NCI-H2196 treated with DMSO at 0.1 percent for 48 hours (cell line): ENCODE measurements at regions not wholly inside any gene's neighbourhood (a gene's known extent, or its start where the extent isn't known, plus 50 kb on each side); places are given as distances from the start of the nearest gene placed in this dataset.
"Not testable (repeated sequence)": the region's sequence is repeated elsewhere in the genome, so short reads cannot be mapped to it uniquely, and the experiment has no call there.

Source experiments
- DNase-seq: peaks from one replicate; lab custom pipeline; 2025; ENCODE audit not compliant: unreplicated experiment; lab: John Stamatoyannopoulos, UW

DNA sequence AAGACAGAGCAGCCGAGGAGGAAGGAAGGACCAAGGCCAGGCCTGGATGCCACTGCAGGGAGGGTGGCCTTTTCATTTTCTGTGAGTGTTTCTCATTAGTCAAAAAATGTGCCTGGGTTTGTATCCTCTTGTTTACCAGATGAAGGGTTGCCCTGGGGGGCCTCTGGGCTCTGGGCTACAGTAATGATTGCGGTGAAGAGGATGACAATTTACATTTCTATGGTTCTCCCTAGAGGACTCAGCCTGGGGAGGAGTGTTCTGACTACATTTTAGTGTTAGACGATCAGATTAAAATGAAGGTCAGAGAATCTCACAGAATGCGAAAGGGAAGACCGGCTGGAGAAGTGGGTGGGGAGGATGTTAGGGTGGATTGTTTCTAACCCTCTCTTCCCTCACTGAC is 108.0 kb upstream of the KMT2C start:
- no peak for DNase-seq

DNA sequence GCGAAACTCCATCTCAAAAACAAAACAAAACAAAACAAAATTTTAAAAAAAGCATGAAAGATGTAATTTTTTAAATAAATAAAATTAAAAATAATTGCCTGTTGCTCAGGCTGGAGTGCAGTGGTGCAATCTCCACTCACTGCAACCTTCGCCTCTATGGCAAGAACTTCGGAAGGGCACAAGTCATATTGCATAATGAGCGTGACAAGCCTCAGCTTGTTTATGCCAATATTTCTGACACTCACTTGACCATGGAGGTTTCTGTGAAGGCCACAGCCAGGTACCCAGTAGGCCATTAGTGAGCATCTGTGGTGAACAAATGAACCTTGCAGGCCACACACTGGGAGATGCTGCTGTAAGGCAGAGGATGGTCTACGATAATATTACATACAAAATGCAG is 106.1 kb upstream of the KMT2C start:
- no peak for DNase-seq

DNA sequence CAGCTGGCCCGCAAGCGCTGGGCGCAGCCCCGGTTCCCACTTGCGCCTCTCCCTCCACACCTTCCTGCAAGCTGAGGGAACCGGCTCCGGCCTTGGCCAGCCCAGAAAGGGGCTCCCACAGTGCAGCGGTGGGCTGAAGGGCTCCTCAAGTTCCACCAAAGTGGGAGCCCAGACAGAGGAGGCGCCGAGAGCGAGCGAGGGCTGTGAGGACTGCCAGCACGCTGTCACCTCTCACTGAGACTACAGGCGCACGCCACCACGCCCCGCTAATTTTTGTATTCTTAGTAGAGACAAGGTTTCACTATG is 103.3 kb upstream of the KMT2C start:
- not testable (repeated sequence) for DNase-seq

DNA sequence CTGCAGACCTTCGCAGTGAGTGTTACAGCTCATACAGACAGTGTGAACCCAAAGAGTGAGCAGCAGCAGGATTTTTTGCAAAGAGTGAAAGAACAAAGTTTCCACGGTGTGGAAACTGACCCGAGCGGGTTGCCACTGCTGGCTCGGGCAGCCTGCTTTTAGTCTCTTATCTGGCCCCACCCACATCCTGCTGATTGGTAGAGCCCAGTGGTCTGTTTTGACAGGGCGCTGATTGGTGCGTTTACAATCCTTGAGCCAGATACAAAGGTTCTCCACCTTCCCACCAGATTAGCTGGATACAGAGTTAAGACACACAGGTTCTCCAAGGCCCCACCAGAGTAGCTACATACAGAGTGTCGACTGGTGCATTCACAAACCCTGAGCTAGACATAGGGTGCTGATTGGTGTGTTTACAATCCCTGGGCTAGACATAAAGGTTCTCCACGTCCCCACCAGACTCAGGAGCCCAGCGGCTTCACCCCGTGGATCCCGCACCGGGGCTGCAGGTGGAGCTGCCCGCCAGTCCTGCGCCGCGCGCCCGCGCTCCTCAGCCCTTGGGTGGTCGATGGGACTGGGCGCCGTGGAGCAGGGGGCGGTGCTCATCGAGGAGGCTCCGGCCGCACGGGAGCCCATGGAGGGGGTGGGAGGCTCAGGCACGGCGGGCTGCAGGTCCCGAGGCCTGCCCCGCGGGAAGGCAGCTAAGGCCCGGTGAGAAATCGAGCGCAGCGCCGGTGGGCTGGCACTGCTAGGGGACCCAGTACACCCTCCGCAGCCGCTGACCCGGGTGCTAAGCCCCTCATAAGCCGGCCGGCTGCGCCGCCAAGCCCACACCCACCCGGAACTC is 102.8 kb upstream of the KMT2C start:
- not testable (repeated sequence) for DNase-seq

DNA sequence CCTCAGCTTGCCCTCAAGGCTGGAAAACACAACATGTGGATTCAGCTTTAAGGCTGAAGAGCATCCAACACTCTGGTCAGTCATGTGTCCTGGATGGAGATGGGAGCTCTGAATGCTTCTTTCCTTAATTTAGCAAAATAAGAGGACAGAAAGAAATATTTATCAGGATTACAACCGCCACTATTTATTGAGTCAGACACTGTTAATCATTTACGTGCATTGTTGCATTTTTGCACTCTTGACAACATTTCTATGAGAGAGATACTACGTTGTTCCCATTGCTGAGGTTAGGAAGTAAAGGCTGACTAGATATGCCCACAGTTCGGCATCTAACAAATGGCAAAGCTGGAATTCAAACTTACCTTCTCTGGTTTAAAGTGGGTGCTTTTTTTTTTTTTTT is 101.8 kb upstream of the KMT2C start:
- DNase-seq: no peak

DNA sequence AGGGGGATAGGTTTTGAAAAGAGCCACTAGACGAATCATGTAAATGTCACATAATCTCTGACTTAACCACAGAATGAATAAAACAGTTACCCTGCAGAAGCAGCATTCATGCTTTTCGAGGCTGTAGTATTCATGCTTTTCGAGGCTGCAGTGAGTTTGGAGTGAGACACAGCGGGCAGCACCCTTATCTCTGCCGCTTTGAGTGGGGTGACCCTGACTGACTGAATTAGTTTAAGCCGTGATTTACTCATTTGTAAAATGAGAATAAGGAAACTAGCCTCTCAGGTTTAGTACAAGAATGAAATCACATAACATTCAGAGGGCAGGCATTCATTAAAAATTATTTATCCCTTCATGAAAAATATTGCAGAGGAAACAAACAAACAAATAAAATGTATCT is 92.8 kb upstream of the KMT2C start:
- DNase-seq: no peak

DNA sequence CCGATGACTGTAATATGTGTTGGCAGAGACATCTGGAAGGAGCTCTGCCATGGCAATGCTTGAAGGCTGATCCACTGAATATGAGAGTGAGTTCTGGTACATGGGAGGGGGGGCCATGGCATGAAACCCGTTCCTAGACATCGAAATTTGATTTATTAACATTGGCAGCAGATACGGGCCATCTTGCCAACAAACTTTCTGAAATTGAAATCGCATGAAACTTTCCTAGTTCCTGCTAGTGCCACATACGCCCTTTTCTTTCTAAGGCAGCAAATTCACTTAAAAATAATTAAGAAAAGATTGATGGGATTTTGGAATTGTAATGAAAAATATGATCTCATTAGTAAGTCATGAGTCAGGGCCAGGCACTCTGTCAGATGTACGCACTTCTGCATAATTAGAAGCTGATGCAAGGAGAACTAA is 91.8 kb upstream of the KMT2C start:
- no peak for DNase-seq

DNA sequence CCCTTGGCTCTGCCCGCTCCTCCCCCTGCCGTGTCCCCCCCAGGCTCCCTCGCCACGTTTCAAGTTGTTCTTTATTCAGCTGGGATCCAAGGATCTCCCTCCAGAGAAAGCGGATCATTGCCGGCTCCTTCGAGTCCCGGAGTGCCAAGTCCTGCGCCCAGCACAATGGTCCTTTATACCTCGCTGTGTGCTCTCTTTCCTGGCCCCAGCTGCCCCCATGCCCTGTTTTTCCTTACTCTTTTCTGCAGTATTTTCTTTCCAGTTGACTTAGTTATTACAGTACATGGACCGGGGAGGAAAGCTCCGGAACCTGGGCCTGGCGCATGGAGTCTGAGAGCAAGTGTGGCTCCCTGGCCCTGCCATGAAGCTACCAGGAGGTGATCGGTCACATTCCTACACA is 88.1 kb upstream of the KMT2C start:
- DNase-seq: no peak

DNA sequence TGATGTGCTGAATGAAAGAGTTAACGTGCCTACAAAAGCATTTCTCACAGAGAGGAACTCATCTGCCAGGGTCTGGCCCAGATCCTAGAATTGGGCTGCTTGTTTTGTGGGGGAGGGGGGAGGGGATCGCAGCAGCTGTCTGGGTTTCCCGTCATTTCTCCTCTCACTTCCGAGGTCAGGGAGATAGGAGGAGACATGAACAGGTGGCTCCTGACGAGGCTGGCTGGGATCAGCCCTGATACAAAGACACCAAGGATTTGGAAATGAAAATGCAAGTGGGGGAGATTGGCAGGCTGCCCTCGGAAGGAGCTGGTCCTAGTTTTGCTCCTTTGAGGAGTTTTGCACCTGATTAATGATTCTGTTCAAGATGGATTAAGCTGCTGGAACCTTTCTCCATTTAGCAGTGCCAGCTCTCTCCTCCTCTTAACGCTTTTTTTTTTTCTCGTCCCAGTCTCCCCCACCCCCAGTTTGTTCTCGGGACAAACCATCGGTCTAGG is 86.8 kb upstream of the KMT2C start:
- DNase-seq: peak; percentile 53

DNA sequence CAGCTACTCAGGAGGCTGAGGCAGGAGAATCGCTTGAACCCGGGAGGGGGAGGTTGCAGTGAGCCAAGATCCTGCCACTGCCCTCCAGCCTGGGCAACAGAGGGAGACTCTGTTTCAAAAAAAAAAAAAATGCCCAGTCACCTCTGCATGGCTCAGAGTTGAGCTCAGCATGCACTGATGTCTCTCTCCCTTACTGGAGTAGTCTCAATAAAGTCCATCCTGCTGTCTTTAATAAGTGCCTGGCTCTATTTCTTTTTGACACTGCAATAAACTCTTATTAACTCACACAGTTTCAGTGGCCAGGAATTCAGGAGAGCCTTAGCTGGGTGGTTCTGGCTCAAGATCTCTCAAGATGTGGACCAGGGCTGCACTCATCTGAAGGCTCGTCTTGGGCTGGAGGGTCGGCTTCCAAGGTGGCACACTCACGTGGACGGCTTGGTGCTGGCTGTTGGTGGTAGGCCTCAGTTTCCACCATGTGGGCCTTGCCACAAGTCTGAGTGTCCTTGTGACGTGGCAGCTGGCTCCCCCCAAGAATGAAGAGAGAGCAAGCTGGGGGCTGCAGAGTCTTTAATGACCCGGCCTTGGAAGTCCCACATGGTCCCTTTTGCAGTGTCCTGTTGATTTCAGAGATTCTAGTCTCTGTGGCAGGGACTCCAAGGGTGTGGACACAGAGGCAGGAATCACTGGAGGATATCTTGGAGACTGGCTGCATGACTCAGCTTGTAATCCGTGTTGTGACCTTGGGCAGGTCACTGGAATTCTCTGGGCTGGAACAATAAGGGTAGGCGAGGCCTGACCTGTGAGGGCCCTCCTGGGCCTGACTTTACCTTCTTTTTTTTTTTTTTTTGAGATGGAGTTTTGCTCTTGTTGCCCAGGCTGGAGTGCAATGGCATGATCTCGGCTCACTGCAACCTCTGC is 85.9 kb upstream of the KMT2C start:
- DNase-seq: no peak

DNA sequence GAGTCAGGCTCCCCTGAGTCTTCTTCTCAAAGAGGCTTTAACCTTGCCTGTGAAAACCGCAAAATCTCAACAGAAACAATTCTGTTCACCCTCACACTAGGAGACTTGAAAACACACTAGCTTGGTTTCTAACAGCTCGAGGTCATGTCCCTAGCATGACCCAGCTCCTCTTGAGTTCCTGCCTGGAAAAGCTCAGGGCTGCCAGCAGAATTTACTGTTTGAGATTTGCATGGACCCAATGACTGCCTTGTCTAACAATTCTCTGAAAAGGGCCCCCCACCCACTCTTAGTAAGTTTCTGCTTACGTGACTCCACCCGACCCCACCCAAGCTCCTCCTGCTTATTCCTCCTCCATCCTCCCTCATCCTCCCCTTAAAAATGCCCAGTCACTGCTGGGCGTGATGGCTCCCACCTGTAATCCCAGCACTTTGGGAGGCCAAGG is 85.1 kb upstream of the KMT2C start:
- no peak for DNase-seq

DNA sequence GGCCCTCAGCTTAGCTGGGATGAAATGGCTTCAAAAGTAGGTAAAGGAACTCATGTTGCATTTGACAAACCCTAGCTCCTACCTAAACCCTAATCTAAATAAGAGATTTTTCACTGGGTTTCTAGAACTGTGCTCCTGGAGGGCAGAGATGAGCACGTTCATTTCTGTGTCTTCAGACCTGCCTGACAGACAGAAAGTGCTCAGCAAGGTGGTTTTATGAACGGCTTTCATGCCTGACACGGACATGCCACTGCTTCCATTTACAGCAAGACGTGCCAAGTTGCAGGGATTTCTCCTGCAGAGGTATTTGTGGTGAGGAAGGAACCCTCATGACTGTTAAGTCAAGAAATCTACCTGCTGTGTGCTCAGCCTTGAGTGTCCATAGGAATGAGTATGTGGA is 83.5 kb upstream of the KMT2C start:
- DNase-seq: no peak

DNA sequence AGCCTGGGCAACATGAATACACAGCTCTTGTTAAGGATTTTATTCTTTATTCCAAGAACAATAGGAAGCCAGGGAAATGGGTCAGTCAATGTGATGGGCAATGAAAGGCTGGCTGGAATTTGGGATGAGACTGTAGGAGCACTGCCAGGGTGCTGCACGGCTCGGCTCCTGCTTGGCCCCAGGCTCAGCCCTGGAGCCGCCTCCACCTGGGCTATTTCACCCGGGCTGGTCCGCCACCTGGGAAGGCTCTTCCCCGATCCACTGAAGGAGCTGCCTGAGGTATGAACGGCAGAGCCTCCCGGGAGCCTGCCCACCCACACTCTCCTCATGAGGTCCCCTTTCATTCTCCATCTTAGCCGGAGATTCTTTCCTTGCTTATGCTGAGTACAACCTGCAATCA is 80.4 kb upstream of the KMT2C start:
- no peak for DNase-seq

DNA sequence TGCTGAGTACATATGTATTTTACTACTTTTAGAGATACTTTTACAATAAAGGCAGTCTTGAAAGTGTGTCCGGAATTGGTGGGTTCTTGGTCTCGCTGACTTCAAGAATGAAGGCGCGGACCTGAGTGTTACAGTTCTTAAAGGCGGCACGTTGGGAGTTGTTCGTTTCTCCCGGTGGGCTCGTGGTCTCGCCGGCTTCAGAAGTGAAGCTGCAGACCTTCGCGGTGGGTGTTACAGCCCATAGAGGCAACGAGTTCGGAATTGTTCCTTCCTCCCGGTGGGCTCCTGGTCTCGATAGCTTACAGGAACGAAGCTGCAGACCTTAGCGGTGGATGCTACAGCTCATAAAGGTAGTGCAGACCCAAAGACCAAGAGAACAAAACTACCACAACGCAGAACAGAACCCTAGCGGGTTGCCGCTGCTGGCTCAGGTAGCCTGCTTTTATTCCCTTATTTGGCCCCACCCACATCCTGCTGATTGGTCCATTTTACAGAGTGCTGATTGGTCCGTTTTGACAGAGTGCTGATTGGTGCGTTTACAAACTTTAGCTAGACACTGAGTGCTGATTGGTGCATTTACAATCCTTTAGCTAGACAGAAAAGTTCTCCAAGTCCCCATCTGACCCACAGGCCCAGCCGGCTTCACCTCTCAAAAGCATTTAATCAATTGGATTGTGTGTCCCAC is 79.6 kb upstream of the KMT2C start:
- DNase-seq: not testable (repeated sequence)

DNA sequence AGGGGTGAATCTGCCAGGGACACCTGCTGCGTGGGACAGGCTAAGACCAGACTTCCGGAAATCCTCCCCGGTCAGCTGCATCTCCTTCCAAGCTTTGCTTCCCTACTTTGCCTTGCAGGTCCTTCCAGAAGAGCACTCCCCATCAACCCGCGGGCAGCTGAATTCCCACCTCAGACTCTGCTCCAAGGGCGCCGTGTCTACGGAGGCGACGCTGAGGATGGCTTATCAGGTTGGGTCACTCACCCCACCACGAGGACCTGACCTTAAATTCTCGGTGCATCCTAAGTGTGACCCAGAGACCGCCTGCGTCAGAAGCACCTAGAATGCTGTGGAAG is 78.9 kb upstream of the KMT2C start:
- no peak for DNase-seq

DNA sequence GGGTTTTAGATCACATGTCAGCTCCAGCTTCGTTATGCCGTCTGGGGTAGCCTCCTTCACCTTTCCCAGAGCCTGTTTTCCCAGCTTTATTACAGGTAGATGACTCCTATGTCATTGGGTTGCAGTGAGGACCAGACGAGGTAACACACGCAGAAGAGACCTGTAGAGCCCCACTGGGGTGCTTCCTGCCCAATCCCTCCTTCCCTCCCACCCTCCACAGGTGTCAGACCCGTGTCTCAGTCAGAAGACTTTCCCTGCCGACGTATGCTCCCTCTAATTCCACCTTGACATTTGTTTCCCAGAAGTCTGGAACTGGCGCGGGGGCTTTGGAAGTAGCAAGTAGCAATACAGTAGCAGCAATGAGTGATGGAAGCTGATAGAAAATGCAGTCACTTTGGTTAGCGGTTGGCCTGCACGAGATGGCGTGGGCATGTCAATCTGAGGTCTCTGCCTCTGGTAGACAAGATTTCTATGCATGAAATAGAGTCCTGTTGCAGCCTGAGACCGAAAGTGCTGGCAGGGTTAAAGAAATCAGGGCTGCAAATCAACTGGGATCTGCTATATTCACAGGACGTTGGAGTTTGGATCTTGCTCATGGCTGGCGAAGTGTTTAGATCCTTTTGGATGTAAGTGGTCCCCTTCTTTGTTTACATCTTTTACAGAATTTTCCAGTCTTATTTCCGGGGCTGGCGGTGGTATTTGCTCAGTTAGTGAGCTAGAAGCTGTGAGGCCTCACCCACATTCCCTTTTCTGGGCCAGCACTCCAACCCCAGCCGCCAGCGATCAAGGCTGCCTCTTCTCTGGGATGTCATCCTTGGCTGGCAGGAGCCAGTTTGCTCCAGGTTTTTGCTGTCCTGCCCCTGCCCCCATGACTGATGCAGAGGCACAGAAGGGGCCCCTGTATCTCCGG is 78.3 kb upstream of the KMT2C start:
- no peak for DNase-seq

DNA sequence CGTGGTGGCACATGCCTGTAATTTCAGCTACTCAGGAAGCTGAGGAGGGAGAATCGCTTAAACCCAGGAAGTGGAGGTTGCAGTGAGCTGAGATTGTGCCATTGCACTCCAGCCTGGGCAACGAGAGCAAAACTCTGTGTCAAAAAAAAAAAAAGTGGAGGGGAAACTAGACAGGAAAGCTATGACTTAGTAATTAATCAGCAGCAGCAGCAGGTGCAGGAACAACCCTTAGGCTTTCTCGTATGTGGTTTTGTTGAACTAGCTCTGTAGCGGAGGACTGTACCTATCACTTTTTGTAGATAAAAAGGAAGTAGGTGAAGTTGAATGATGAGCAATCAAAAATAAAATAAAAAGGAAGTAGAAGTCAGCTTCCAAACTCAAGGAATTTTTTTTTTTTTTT is 76.9 kb upstream of the KMT2C start:
- no peak for DNase-seq

DNA sequence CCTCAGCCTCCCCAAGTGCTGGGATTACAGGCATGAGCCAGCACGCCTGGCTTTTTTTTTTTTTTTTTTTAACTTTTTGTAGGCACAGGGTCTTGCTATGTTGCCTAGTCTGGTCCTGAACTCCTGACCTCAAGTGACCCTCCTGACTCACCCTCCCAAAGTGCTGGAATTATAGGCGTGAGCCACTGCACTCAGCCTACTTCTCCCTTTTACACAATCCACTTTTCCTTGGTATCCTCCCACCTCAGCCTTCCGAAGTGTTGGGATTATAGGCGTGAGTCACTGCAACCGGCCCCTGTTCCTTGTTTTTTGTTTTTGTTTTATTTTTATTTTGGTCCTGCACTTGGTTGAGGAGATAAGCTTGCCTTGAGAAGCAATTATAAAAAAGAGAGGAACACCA is 75.9 kb upstream of the KMT2C start:
- no peak for DNase-seq

DNA sequence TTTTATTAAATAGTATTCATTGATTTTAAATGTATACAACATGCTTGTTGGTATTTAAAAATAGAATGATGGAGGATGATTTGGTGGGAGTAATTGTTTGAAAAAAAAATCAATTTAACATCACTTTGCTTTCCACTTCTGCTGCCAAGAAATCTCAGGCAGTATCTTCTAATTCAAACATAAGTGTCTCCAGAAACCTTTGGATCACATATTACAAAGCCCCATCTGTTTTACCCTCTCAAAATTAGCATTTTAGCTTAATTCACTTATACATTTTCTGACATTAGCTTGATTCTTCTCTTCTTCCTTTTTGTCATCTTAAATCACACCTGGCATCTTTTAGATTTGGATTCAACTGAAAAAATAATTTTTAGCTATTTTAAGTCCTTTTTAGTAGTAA is 72.9 kb upstream of the KMT2C start:
- no peak for DNase-seq

DNA sequence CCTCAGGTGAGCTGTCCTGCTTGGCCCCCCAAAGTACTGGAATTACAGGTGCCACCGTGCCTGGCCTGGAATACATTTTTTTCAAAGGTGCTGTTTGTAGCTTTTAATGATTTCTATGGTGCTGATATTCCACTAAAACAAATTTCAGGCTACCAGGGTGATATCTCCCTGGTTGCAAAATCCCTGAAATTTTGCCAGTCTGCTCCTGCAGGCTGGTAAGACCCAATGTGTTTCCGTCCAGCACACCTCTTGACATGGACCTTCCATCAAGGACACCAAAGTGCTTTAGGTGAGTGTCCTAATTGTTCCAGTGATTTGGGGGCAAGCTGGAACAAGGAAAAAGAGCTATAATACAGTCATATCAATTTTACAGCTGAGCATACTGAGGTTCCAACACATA is 69.8 kb upstream of the KMT2C start:
- no peak for DNase-seq

DNA sequence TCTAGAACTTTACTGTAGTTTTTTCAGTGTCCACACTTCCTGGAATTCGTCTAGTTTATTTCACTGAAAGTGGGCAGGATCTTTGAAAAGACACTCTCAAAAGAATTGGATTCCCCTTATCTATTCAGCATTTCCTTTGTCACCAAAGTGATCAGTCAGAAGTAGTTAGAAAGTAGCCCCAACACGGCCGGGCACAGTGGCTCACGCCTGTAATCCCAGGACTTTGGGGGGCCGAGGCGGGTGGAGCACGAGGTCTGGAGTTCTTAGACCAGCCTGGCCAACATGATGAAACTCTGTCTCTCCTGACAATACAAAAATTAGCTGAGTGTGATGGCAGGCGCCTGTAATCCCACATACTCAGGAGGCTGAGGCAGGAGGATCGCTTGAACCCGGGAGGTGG is 69.0 kb upstream of the KMT2C start:
- no peak for DNase-seq
